ENCODE measurements at regions not wholly inside any gene's neighbourhood (a gene's known extent, or its start where the extent isn't known, plus 50 kb on each side); places are given as distances from the start of the nearest gene placed in this dataset.

DNA sequence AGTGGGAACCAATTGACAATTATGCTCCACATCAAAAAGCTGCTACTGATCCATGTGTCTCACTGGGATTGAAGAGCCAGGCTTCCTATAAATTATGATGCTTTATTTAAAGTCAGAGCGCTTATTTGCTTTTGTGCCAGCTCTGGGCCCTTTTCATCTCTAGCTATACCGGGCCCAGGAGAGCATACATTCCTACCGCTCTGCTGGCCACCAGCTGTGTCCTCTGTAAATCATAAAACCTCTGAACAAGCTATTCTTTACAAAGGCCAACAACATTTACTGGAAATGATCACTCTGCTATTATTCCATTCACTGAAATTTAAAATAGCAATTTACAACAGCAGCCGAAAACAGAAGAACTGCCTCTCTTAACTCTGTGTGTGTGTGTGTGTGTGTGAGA, 86.6 kb downstream of the ZNF608 start:
- TF ChIP-seq EZH2 (IDR thresholded peaks at IDR 0.05; ENCODE audit: insufficient read depth, poor library complexity, severe bottlenecking) (no peak), EZH2phosphoT487 (IDR thresholded peaks at IDR 0.05; ENCODE audit: insufficient read depth, low read depth) (no peak)
